Hypothalamus (tissue), 51 donors: ENCODE measurements at regions not wholly inside any gene's neighbourhood (a gene's known extent, or its start where the extent isn't known, plus 50 kb on each side); places are given as distances from the start of the nearest gene placed in this dataset.
A peak's percentile ranks its signal among the peaks of the same experiment; 100 is the strongest.

Source experiments
- DNase-seq, 51 donors: peaks; one replicate each; lab custom pipeline; 2025; lab: John Stamatoyannopoulos, UW

DNA sequence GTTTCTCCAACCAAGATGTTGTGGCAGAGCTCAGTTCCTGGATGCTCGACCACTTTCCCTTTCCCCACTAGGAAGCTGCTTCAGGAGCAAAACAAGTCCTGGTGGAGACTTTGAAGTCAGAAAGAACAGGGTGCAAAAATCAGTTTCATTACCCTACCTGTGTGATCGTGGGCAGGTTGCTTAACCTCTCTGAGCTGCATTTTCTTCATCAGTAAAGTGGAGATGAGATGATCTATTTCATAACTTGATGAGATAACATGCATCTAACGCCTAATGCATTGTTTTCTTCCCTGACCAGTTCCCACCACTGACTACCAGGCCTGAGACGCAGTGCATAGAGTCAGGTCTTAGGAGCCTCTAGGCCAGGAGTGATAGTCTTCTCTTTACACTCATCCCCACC lies 470.0 kb downstream of the SOX6 start:
- no peak for DNase-seq

DNA sequence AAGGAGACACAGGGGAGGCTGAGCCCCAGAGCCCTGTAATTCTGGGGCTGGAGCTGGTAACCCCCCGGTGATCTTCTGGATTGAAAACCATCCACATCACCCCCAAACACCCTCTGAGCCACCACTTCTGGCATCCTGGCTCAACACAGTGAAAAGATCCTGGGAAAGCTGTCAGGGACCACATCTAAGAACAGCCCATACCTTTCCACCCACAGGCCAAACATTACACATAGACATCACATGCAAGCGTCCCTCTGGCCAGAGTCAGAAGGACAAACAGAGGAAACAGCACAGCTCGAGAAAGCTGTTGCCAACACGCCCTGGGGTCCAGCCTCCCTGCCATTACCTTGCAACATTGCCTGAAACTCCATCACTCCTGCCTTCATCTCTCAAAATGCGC lies 469.5 kb downstream of the SOX6 start:
- DNase-seq = no peak

DNA sequence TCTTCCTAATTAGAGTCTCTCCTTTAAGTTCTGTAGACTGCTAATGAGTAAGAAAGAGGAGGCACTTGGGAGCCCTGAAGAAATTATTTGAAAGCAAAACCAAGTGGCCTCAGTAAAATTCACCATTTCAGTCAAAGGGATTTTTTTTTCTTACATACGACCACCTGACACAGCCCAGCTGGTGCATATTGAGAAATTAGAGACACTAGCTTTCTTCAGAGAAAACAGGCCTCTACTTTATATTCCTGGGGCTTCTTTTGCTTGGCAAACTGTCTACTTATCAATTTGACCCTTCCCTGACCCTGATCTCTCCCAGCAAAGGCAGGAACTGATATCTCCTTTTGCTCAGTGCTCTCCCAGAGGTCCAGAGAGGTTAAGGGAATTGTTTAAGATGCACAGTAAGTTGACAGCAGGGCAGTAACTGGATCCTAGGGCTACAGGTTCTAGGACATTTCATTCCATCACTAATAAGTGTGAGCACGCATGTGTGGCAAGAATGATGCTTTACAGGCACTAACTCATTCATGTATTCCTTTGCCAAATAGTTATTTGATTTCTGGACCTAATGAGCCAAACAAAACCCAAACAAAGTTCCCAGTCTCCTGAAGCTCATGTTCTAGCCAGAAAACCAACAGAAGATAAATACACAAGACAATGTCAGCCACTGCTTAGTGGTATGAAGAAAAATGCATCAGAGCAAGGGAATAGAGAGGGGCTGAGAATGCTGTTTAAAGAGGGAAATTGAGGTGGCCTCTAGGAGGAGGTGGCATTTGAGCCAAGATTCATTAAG lies 467.6 kb downstream of the SOX6 start:
- DNase-seq = no peak

DNA sequence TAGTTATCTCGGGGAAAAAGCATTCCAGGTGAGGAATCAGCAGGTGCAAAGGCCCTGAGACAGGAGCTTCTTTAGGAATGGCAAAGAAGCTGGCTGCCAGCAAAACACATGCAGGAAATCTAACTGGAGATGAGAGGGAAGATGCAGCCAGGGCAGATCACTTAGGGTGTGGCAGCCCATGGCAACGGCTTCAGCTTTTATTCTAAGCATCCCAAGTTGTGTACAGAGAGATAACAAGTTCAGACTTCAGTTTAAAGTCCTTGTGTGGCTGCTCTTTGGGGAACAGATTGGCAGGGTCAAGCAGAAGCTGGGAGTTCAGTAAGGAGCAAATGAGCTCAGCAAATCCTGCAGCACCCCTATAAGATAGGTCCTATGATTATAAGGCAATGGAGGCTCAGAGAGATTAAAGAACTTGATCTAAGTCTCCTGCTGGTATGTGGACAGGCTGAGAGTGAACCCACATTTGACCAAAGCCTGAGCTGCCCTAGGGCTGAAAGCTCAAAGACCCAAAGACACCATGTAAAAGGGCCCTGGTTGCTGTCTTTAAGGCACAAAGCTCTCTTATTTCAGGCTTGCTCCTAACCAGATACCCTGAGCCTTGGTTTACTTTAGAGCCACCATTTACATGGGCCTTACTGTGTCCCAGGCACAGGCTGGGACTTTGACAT lies 466.8 kb downstream of the SOX6 start:
- DNase-seq = no peak

DNA sequence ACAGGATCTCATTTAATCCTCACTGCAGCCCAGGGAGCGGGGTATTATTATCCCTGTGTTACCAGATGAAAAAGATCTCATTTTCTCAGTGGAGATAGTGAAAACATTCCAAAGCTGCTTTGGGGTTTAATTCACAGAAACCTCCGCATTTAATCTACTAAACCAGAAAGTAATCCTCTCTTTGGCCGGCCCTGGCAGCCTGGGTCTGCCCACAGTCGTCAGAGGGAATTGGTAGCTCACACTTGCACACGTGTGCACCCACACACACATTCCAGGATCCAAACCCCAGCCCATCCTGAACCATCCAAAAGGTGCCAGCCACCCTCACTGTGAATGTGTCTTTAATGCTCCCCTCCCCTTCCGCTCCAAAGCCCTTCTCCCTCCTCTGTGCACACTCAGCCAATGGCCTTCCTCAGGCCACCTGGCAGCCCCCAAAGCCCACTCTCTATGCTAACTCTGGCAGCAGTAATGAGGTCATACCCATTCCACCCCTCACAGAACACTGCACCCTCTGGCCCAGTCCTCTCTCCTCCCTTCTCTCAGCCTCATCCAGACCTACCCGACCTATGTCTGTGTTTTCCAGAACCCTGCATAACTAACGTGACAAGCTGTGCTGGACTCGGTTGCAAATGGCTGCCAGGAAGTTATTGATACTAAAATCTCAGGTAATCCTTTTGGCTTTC lies 466.2 kb downstream of the SOX6 start:
- DNase-seq = no peak

DNA sequence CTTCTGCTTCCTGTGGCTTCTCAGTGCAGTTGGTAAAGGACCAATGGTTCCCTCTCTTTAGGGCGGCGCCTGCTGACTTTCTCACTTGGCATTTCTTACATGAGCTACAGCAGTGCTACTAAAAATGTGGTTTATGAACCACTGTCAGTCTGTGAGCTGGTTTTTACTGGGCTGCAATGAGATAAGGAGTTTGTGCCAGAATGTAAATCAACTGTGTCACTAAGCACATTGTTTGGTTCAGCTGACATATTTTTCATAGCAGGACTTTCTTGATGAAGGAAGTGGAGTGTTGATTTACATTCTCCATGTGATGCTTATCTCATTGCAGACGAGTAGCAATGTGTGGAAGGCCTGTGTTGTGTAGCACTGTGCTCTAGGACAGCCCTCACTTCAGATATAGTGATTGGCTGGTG lies 463.3 kb downstream of the SOX6 start:
- no peak for DNase-seq

DNA sequence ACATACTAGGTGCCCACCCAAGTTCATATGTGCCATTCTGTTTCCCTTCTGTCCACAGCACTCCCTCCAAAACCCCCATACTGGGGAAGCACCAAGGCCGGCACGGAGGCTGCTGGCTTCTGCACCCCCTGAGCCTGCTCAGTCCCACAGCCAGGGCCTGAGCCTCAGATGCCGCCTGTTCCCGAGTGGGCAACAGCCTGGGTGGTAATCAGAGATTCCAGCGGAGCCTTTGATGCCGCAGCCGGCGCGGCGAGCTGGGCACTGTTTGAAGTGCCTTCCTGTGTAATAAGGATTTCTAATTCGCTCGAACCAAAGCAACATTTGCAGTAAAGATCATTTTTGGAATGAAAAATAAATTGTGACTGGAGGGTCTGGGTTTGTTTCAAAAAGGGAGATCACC lies 460.3 kb downstream of the SOX6 start:
- DNase-seq = no peak

DNA sequence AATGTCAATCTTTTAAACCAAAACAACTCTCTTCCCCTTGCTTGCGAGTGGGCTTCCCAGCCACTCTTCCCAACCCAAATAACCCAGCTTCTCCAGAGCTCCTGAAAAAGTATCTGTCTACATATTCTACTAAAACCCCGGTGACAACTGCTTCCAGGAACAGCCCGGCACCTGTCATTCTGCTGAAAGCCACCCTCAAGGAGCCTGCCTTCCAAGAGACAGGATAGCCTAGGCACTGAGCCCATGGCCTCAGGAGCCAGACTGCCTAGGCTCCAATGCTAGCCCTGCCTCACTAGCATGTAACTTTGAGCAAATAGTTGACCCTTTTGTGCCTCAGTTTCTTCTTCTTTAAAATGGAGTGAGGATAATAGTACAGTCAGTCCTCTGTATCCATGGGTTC lies 459.8 kb downstream of the SOX6 start:
- no peak for DNase-seq

DNA sequence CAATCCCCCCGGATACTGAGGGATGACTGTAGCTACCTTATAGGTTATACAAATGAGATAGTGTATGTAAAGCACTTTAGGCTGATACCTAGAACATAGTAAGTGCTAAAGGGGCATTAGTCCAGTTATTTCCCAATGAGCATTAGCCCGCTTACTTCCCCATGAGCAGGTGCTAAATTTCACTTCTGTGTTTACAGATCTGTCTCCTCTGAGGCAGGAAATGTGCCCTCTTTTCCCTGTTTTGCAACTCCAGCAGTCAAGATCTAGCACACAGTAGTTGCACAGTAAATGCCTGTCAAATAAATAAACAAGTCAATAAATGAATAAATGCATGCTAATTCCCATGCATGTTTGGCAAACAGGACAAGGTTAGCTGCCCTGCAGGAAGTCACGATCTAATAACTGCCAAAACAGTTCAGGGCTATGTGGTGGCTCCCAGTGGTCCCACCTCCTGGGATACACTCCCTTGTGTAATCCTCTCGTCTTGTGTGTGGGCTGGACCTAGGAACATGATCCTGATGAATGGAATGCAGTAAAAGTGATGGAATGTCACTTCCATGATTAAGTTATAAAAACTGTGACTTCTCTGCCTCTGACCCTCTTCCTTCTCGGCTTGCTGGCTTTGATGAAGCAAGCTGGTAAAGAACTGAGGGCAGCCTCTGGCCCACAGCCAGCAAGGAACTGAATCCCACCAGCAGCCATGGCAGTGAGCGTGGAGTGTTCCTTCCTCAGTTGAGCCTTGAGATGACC lies 459.0 kb downstream of the SOX6 start:
- no peak for DNase-seq

DNA sequence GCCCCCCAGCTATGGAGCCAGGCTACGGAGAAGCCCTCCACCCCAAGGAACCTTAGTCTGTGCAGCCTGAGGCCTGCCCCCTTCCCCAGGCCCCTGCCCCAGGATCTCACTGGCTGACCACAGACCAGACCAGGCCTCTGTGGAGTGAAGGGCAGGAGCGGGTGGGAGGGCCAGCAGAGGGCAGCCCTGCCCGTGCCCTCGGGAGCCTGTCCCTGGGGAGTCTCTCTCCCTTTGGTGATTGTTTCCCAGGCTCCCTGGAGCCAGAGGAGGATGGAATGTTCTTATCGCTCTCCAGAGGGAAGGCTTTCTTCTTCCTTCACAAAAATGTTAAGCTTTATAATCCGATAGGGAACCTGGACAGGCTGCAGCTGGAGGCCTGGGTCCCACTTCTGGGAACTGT lies 455.3 kb downstream of the SOX6 start:
- DNase-seq = no peak

DNA sequence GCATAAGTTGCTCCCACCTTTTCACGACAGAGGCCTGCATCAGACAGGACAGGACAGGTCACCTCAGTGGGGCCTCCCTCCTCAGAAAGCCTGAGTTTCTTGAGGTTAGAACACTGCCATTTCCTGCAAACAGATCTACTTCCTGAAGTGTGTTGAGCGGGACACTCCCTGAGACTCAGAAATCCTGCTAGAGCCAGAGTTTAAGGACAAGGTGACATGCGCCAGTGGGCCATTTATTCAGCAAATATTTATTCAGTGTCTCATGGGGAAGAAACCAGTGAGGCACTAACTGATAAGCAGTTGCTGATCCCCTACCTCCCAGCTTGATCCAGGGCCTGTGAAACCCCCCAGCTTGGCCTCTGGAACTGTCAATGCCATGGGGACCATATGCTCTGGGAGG lies 454.6 kb downstream of the SOX6 start:
- no peak for DNase-seq

DNA sequence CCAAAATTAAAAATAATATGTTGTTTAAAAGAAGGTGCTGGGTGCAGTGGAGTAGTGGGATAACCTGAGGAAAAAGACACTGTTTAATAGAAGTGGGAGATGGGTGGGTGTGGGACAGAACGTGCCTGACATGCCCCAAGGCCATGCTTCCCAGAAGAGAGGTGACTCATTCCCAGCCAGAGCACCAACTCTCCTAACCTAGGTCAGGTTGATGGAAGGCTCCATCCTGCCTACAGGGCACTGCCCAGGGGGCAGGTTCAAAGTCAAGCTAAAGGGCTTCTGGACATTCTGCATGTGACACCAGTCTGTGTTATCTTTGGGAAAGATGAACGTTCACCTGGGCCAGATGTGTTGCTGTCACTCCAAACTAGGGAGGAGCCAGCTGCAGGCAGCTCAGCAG lies 453.1 kb downstream of the SOX6 start:
- DNase-seq = no peak

DNA sequence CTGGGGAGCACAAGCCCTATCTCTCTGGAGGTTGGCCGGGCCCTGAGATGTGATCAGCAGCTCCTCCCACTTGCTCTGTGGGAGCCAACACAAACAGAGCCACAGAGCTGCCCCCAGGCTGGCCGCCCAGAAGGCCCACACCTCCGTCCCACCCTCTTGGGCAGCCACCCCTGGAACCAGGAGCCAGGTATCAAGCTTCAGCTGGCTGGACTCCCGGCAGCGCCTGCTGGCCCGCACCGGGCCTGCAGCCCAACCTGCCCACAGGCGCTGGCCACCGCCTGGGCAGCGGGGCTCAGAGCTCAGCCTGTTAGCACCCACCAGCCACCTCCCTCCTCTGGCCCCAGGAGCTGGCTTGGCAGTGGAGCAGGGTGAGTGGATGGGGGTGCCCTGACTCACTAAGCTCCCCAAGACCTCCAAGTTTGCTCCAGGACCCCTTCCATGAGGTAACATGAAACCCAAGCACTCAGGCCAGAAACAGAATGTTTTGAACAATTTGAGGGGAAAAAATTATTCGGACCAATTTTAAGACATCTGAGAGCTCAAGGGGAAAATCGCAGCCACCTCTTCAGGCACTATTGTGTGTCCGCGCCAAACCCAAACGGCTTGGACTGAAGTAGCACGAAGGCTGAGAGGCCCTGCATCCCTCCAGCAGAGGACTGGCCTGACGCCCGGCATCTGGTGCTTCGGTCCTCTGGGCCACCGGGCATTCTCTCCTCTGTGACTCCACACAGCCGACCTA lies 450.8 kb downstream of the SOX6 start:
- peak in 10 of 51 donors; percentile 11 to 59 (median 22) for DNase-seq

DNA sequence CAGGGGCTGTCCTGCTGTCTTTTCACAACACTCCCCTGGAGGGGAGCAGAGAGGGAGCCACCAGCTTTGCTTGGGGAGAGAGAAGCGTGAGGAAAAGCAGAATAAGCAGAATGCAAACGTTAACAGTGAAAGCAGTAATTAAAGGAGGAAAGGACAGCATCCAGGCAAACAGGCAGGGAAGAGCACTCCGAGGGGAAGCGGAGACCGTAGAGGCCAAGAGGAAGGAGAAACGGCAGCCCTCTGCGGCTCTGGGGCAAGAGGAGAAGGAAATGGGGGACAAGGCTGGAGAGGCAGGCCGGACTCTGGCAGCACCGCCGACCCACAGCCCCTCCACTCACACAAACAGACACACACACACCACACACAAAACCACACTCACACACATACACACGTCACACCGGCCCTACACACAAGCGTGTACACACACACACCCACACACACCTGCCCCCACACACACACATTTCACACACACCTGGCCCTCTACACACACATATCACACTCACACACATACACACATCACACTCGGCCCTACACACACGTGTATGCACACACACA lies 449.8 kb downstream of the SOX6 start:
- DNase-seq = no peak

DNA sequence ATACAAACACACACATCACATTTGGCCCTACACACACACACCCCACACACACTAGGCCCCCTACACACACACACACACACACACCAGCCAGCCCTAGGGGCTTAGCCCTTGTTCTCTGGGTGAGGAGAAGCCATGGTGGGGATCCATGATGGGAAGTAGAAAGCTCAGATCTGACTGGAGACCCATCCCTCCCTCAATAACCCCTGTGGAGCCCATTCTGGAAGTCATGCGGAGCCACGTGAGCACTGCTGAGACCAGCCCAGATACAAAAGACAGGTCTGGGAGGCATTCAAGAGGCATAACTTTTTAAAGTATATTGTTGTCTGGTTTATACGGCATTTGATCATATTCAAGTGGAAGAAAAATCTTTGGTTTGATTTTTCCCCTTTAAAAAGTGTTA lies 448.5 kb downstream of the SOX6 start:
- no peak for DNase-seq

DNA sequence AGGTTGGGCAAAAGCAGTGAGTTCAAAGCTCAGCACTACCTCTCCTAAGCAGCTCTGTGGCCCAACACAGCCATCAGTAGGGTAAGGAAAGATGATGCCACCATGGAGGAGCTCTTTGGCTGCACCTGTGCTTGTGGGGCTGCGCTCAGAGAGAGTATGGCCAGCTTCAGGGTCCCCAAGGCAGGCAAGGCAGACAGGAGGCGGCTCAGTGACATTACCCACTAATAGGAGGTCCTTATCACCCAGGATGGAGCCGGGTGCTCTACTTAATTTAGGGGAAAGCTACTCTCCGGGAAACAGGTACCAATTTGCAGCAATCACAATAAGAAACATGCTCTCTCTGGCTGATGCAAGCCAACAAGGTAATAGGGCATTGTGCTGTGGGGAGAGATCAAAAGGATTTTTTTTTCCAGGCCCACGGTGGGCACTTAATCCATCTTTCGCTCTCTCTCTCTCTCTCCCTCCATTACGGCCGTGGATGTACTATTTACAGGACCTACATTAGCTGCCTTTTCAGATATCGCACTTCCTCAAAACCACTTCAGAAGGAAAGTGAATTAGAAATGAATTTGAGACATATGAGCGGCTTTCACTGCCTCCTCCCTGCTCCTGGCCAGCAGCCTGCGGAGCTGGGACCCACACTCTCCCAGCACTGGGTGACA lies 446.3 kb downstream of the SOX6 start:
- DNase-seq = no peak

DNA sequence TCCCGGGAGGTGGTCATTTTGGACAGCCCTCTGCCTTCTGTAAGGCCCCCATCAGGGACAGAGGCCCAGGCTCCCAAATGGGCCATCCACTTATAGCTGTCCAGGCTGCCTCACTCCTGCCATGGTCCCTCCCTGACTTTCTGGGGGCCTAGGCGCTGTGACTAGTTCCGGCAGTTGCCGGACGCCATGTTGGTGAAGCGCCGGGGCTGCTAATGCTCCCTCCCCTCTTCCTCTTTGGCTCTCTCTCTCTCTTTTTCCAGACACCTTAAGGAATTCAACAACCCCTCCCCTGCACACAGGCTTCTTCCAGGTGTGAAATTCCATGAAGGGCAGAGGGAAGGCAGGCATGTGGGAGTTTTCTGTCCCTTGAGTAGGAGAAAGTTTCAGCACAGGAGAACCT lies 445.6 kb downstream of the SOX6 start:
- DNase-seq = no peak

DNA sequence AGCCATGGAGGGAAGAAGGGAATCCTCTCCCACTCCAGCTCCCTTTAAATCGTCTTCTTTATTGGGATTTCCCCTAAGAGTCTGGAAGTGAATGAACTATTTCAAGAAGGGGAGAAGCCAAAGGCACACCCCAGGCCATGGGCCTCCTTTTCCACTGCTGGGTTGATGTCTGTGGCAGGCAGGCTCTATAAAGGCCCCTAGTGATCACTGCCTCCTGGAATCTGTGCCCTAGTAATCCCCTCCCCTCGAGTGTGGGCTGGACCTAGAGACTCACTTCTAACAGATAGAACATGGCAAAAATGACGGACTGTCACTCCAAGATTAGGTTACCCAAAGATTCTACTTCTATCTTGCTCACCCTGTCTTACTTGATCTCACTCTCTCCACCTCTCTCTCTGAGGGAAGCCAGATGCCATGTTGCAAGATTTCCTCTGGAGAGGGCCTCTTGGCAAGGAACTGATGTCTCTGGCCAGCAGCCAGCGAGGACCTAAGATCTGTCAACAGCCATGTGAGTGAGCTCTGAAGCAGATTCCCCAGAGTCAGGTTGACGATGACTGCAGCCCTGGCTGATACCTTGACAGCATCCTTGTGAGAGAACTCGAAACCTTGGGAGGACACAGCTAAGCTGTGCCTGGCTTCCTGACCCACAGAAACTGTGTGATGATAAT lies 444.8 kb downstream of the SOX6 start:
- DNase-seq = peak in 6 of 51 donors; percentile 6 to 18 (median 10)

DNA sequence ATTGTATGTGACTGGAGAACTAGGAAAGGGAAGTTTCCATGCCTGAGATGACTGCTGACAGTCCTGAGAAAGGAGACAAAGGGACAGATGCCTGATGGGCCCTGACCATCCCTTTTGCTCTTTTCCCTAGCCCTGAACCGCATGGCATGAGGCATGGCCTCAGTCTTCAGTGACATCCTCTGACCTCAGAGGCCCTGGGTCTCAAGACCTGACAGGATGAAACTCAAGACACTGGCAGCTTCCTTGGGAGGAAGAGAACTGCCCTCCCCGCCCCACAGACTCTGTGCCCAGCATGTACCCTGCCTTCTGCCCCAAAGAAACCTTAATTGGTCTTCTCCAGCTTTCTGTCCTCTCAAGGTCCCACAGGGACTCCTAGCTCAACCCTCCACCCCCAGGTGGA lies 444.1 kb downstream of the SOX6 start:
- DNase-seq = no peak
